ENCODE measurements at regions not wholly inside any gene's neighbourhood (a gene's known extent, or its start where the extent isn't known, plus 50 kb on each side); places are given as distances from the start of the nearest gene placed in this dataset.

GRCh38 chr5:92874790-92875189 lies 706.2 kb downstream of the NR2F1-AS1 start:
- ATAC-seq (no peak), DNase-seq (ENCODE audit: low spot score) (no peak)
- ChIA-PET CTCF (no interaction called here), POLR2A (no interaction called here)
- Mint-ChIP-seq H3K27ac (no peak overlapping the region), H3K9me3 (peaks cover 20% of the 10 kb centered on the region), H3K27me3 (ENCODE audit: low read depth) (no peaks in the 10 kb centered on the region), H3K4me3 (no peak overlapping the region), H3K36me3 (no peaks in the 10 kb centered on the region), H3K4me1 (no peaks in the 10 kb centered on the region)
- TF ChIP-seq ZNF671 (CRISPR knock-in tag; IDR thresholded peaks at IDR 0.05), result no peak
- TF ChIP-seq FOXK1 (CRISPR knock-in tag; IDR thresholded peaks at IDR 0.05), result no peak
- TF ChIP-seq, protein P1, sequence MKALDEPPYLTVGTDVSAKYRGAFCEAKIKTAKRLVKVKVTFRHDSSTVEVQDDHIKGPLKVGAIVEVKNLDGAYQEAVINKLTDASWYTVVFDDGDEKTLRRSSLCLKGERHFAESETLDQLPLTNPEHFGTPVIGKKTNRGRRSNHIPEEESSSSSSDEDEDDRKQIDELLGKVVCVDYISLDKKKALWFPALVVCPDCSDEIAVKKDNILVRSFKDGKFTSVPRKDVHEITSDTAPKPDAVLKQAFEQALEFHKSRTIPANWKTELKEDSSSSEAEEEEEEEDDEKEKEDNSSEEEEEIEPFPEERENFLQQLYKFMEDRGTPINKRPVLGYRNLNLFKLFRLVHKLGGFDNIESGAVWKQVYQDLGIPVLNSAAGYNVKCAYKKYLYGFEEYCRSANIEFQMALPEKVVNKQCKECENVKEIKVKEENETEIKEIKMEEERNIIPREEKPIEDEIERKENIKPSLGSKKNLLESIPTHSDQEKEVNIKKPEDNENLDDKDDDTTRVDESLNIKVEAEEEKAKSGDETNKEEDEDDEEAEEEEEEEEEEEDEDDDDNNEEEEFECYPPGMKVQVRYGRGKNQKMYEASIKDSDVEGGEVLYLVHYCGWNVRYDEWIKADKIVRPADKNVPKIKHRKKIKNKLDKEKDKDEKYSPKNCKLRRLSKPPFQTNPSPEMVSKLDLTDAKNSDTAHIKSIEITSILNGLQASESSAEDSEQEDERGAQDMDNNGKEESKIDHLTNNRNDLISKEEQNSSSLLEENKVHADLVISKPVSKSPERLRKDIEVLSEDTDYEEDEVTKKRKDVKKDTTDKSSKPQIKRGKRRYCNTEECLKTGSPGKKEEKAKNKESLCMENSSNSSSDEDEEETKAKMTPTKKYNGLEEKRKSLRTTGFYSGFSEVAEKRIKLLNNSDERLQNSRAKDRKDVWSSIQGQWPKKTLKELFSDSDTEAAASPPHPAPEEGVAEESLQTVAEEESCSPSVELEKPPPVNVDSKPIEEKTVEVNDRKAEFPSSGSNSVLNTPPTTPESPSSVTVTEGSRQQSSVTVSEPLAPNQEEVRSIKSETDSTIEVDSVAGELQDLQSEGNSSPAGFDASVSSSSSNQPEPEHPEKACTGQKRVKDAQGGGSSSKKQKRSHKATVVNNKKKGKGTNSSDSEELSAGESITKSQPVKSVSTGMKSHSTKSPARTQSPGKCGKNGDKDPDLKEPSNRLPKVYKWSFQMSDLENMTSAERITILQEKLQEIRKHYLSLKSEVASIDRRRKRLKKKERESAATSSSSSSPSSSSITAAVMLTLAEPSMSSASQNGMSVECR (CRISPR knock-in tag; IDR thresholded peaks at IDR 0.05; ENCODE audit: borderline replicate concordance), result no peak
- no peak for TF ChIP-seq TEAD4 (CRISPR knock-in tag; IDR thresholded peaks at IDR 0.05)

GRCh38 chr5:92868442-92868841 lies 712.6 kb downstream of the NR2F1-AS1 start:
- H3K4me1 Mint-ChIP-seq, result no peaks in the 10 kb centered on the region
- TF ChIP-seq SOX15 (CRISPR knock-in tag; IDR thresholded peaks at IDR 0.05) (no peak), CDX4 (CRISPR knock-in tag; IDR thresholded peaks at IDR 0.05; ENCODE audit: borderline replicate concordance) (no peak), SMAD4 (CRISPR knock-in tag; IDR thresholded peaks at IDR 0.05) (no peak), ZNF396 (CRISPR knock-in tag; IDR thresholded peaks at IDR 0.05; ENCODE audit: borderline replicate concordance) (no peak), TEAD4 (CRISPR knock-in tag; IDR thresholded peaks at IDR 0.05) (no peak), MAX (CRISPR knock-in tag; IDR thresholded peaks at IDR 0.05) (no peak), ZNF423 (CRISPR knock-in tag; IDR thresholded peaks at IDR 0.05) (no peak), ELF4 (CRISPR knock-in tag; IDR thresholded peaks at IDR 0.05; ENCODE audit: low read depth) (no peak)
- TF ChIP-seq, protein P2, sequence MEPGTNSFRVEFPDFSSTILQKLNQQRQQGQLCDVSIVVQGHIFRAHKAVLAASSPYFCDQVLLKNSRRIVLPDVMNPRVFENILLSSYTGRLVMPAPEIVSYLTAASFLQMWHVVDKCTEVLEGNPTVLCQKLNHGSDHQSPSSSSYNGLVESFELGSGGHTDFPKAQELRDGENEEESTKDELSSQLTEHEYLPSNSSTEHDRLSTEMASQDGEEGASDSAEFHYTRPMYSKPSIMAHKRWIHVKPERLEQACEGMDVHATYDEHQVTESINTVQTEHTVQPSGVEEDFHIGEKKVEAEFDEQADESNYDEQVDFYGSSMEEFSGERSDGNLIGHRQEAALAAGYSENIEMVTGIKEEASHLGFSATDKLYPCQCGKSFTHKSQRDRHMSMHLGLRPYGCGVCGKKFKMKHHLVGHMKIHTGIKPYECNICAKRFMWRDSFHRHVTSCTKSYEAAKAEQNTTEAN (CRISPR knock-in tag; IDR thresholded peaks at IDR 0.05), result no peak
- TF ChIP-seq, protein P3, sequence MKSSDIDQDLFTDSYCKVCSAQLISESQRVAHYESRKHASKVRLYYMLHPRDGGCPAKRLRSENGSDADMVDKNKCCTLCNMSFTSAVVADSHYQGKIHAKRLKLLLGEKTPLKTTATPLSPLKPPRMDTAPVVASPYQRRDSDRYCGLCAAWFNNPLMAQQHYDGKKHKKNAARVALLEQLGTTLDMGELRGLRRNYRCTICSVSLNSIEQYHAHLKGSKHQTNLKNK (CRISPR knock-in tag; IDR thresholded peaks at IDR 0.05), result no peak
- peaks cover 9% of the 10 kb centered on the region for H3K9me3 Mint-ChIP-seq
- no peak for ATAC-seq
- no peaks in the 10 kb centered on the region for H3K36me3 Mint-ChIP-seq
- no peak for DNase-seq (ENCODE audit: low spot score)
- no peak overlapping the region for H3K4me3 Mint-ChIP-seq
- no peak overlapping the region for H3K27ac Mint-ChIP-seq
- CTCF ChIA-PET, result no interaction called here
- POLR2A ChIA-PET, result no interaction called here
- H3K27me3 Mint-ChIP-seq (ENCODE audit: low read depth), result no peaks in the 10 kb centered on the region

DNA sequence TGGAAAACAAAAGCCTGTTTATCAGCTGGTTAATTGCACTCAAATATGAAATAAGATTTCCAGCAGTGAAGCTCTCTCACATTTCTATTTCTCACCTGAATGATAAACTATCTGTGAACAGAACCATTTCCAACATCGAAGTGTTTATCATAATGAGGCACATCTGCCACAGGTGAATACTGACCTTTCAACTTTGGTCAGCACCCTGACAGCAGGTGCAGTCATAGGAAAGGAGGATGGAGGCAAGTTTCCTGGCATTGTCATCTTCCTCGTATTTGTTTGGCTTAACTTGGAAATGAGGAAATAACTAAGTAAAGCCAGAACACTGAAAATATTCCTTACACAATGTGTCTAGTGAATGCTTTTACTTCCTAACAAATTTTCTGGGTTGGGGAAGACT lies 716.4 kb downstream of the NR2F1-AS1 start:
- POLR2A ChIA-PET, result no interaction called here
- H3K27me3 Mint-ChIP-seq (ENCODE audit: low read depth), result no peaks in the 10 kb centered on the region
- H3K27ac Mint-ChIP-seq, result no peak overlapping the region
- CTCF ChIA-PET, result no interaction called here
- no peaks in the 10 kb centered on the region for H3K36me3 Mint-ChIP-seq
- DNase-seq (ENCODE audit: low spot score) (no peak), ATAC-seq (no peak)
- H3K9me3 Mint-ChIP-seq, result peaks cover under 1% of the 10 kb centered on the region
- no peak overlapping the region for H3K4me3 Mint-ChIP-seq
- H3K4me1 Mint-ChIP-seq, result no peaks in the 10 kb centered on the region
- TF ChIP-seq ZNF416 (CRISPR knock-in tag; IDR thresholded peaks at IDR 0.05) (no peak), TCF7 (CRISPR knock-in tag; IDR thresholded peaks at IDR 0.05; ENCODE audit: low read depth) (no peak), NR1H2 (CRISPR knock-in tag; IDR thresholded peaks at IDR 0.05) (no peak), ZNF263 (CRISPR knock-in tag; IDR thresholded peaks at IDR 0.05; ENCODE audit: low read depth) (no peak)
- TF ChIP-seq, protein P4, sequence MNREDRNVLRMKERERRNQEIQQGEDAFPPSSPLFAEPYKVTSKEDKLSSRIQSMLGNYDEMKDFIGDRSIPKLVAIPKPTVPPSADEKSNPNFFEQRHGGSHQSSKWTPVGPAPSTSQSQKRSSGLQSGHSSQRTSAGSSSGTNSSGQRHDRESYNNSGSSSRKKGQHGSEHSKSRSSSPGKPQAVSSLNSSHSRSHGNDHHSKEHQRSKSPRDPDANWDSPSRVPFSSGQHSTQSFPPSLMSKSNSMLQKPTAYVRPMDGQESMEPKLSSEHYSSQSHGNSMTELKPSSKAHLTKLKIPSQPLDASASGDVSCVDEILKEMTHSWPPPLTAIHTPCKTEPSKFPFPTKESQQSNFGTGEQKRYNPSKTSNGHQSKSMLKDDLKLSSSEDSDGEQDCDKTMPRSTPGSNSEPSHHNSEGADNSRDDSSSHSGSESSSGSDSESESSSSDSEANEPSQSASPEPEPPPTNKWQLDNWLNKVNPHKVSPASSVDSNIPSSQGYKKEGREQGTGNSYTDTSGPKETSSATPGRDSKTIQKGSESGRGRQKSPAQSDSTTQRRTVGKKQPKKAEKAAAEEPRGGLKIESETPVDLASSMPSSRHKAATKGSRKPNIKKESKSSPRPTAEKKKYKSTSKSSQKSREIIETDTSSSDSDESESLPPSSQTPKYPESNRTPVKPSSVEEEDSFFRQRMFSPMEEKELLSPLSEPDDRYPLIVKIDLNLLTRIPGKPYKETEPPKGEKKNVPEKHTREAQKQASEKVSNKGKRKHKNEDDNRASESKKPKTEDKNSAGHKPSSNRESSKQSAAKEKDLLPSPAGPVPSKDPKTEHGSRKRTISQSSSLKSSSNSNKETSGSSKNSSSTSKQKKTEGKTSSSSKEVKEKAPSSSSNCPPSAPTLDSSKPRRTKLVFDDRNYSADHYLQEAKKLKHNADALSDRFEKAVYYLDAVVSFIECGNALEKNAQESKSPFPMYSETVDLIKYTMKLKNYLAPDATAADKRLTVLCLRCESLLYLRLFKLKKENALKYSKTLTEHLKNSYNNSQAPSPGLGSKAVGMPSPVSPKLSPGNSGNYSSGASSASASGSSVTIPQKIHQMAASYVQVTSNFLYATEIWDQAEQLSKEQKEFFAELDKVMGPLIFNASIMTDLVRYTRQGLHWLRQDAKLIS (CRISPR knock-in tag; IDR thresholded peaks at IDR 0.05; ENCODE audit: borderline replicate concordance), result no peak
- TF ChIP-seq, protein P5, sequence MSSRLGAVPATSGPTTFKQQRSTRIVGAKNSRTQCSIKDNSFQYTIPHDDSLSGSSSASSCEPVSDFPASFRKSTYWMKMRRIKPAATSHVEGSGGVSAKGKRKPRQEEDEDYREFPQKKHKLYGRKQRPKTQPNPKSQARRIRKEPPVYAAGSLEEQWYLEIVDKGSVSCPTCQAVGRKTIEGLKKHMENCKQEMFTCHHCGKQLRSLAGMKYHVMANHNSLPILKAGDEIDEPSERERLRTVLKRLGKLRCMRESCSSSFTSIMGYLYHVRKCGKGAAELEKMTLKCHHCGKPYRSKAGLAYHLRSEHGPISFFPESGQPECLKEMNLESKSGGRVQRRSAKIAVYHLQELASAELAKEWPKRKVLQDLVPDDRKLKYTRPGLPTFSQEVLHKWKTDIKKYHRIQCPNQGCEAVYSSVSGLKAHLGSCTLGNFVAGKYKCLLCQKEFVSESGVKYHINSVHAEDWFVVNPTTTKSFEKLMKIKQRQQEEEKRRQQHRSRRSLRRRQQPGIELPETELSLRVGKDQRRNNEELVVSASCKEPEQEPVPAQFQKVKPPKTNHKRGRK (CRISPR knock-in tag; IDR thresholded peaks at IDR 0.05; ENCODE audit: borderline replicate concordance), result no peak
